OCI-LY7 (cell line): ENCODE measurements at regions not wholly inside any gene's neighbourhood (a gene's known extent, or its start where the extent isn't known, plus 50 kb on each side); places are given as distances from the start of the nearest gene placed in this dataset.

Source experiments
- EZH2phosphoT487 ChIP-seq: fragments of 200-600 bp; sonication (generic); IDR thresholded peaks from 2 replicates; pipeline ENCODE4 v1.6.1; 2018; ENCODE audit warnings: low read depth, borderline replicate concordance, mild to moderate bottlenecking, mixed run types, antibody characterized with exemption, low read length, moderate library complexity, mixed read lengths
- TF ChIP-seq, protein P1 (sequence below): fragments of 200-600 bp; sonication (generic); conservative IDR thresholded peaks from 2 replicates; pipeline ENCODE4 v1.5.1; 2014; ENCODE audit warnings: mild to moderate bottlenecking, antibody characterized with exemption, low read length, moderate library complexity, mixed read lengths

DNA sequence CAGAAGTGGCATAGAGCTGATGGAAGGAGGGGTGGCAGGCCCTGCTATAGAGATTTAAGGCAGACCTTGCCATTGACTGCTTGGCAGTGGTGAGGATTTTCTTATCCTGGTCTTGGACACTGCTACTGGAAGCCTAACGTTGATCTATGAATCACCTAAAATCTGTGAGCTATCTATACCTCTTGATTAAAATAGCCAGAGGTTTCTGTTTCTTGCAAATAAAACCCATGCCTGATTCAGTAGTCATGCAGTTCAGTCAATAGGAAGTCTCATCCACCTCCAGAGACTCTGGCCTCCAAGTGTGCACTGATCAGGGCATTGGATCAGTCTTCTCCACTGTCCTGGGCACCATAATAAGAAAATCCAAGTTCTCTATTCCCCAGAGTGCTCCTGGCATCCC is 286.5 kb downstream of the PTEN start:
- TF ChIP-seq, protein P1, sequence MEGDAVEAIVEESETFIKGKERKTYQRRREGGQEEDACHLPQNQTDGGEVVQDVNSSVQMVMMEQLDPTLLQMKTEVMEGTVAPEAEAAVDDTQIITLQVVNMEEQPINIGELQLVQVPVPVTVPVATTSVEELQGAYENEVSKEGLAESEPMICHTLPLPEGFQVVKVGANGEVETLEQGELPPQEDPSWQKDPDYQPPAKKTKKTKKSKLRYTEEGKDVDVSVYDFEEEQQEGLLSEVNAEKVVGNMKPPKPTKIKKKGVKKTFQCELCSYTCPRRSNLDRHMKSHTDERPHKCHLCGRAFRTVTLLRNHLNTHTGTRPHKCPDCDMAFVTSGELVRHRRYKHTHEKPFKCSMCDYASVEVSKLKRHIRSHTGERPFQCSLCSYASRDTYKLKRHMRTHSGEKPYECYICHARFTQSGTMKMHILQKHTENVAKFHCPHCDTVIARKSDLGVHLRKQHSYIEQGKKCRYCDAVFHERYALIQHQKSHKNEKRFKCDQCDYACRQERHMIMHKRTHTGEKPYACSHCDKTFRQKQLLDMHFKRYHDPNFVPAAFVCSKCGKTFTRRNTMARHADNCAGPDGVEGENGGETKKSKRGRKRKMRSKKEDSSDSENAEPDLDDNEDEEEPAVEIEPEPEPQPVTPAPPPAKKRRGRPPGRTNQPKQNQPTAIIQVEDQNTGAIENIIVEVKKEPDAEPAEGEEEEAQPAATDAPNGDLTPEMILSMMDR, result no peak
- no peak for TF ChIP-seq EZH2phosphoT487
